Stomach (tissue), 8 donors: ENCODE measurements at regions not wholly inside any gene's neighbourhood (a gene's known extent, or its start where the extent isn't known, plus 50 kb on each side); places are given as distances from the start of the nearest gene placed in this dataset.
"Not testable (repeated sequence)": the region's sequence is repeated elsewhere in the genome, so short reads cannot be mapped to it uniquely, and the experiment has no call there.

Source experiments
- DNase-seq, 2 donors: peaks; one replicate each; pipeline versions ENCODE4 v3.0.0 to v3.0.0-alpha.2; 2013 to 2019
- H3K27ac ChIP-seq, 5 donors: fragments of 200-600 bp in 4 of 5; sonication (generic) in 4 of 5; one replicate each; pipeline ENCODE4 v1.5.1; 2013 to 2019; ENCODE audit warnings: mild to moderate bottlenecking in 1 of 5, moderate library complexity in 1 of 5
- H3K27me3 ChIP-seq, 3 donors: fragments of 200-600 bp; sonication (generic); one replicate each; pipeline ENCODE4 v1.5.1; 2017 to 2019; ENCODE audit warnings: mixed run types in 1 of 3
- H3K36me3 ChIP-seq, 4 donors: fragments of 200-600 bp; sonication (generic); 1 replicate in 3 of 4; 2 replicates in 1 of 4; pipeline ENCODE4 v1.5.1; 2016 to 2019
- H3K4me1 ChIP-seq, 4 donors: fragments of 200-600 bp; sonication (generic); one replicate each; pipeline ENCODE4 v1.5.1; 2016 to 2019
- H3K4me3 ChIP-seq, 4 donors: fragments of 200-600 bp; sonication (generic) in 3 of 4; one replicate each; pipeline ENCODE4 v1.5.1; 2016 to 2019; ENCODE audit warnings: mild to moderate bottlenecking in 1 of 4
- H3K9me3 ChIP-seq, 4 donors: fragments of 200-600 bp; sonication (generic); one replicate each; pipeline ENCODE4 v1.5.1; 2016 to 2019
- CTCF ChIP-seq, 7 experiments: fragments of 450-650 bp in 4 of 7; fragments of 200-600 bp in 3 of 7; sonication (generic) in 3 of 7; IDR thresholded peaks; one replicate each; pipeline ENCODE4 v1.5.1; 2016 to 2019; ENCODE audit warnings: antibody characterized with exemption in 7 of 7, control low read depth in 2 of 7, mild to moderate bottlenecking in 1 of 7
- EP300 ChIP-seq: sonication (generic); formaldehyde crosslinking; IDR thresholded peaks from one replicate; pipeline ENCODE4 v1.6.1; 2017; ENCODE audit warnings: antibody characterized with exemption
- POLR2A ChIP-seq, 4 donors: fragments of 450-650 bp; IDR thresholded peaks; one replicate each; pipeline ENCODE4 v1.6.1; 2016; ENCODE audit warnings: antibody characterized with exemption in 4 of 4, control low read depth in 2 of 4, mild to moderate bottlenecking in 1 of 4, moderate library complexity in 1 of 4
- POLR2AphosphoS5 ChIP-seq, 3 donors: sonication (generic); formaldehyde crosslinking; IDR thresholded peaks; one replicate each; pipeline ENCODE4 v1.6.1; 2016; ENCODE audit warnings: antibody characterized with exemption in 3 of 3
- WGBS, 5 donors: extraction: QIAGEN DNeasy Blood & Tissue Kit in 3 of 5; methylation state at CpG; one replicate each; pipeline versions ENCODE4 v1.1.5 to v1.1.7; 2013 to 2018; 5-methylcytosine and 5-hydroxymethylcytosine counted together
- intact Hi-C: fragments of 100-400 bp; cut with DNase I; formaldehyde crosslinking; loops from one replicate; pipeline ENCODE4 v1.15.1; 2023; ENCODE audit warnings: low total_unique reads
- donor health status: healthy with polysubstance abuse.
- donor health status: Bipolar disorder and iron deficiency.
- donor health status: healthy.

GRCh38 chr7:46753662-46754061 is 828.2 kb downstream of the TNS3 start:
- no peaks in the 10 kb centered on the region for H3K27me3 ChIP-seq

GRCh38 chr7:46752881-46753366 is 829.0 kb downstream of the TNS3 start:
- H3K4me1 ChIP-seq, result peaks cover 0 to 8% (median 0%) of the 10 kb centered on the region in 4 donors
- DNase-seq, result no peak
- TF ChIP-seq CTCF (IDR thresholded peaks at IDR 0.05), result no peak
- no peak for TF ChIP-seq POLR2A (IDR thresholded peaks at IDR 0.05)
- TF ChIP-seq EP300, result no peak
- TF ChIP-seq POLR2AphosphoS5 (IDR thresholded peaks at IDR 0.05), result no peak
- H3K27ac ChIP-seq, result no peak overlapping the region
- intact Hi-C loops, result no loop called here
- H3K36me3 ChIP-seq, result no peaks in the 10 kb centered on the region
- 32 to 47% (median 45%) methylated on average over 3 of the region's 3 CpGs for WGBS, 5 donors
- no peaks in the 10 kb centered on the region for H3K27me3 ChIP-seq
- no peaks in the 10 kb centered on the region for H3K9me3 ChIP-seq
- no peak overlapping the region for H3K4me3 ChIP-seq

More at GRCh38 chr7:46753662-46754061, 828.2 kb downstream of the TNS3 start:
- DNase-seq, result no peak
- intact Hi-C loops, result no loop called here
- TF ChIP-seq EP300 (no peak), CTCF (IDR thresholded peaks at IDR 0.05) (no peak), POLR2AphosphoS5 (IDR thresholded peaks at IDR 0.05) (no peak), POLR2A (IDR thresholded peaks at IDR 0.05) (no peak)
- Histone ChIP-seq H3K4me3 (no peak overlapping the region), H3K9me3 (no peaks in the 10 kb centered on the region), H3K4me1 (peaks cover 0 to 8% (median 0%) of the 10 kb centered on the region in 4 donors), H3K27ac (no peak overlapping the region), H3K36me3 (no peaks in the 10 kb centered on the region)
- WGBS, 5 donors, result 81 to 92% (median 90%) methylated on average over 2 of the region's 2 CpGs

- H3K27ac ChIP-seq, H3K4me1 ChIP-seq, DNase-seq, H3K36me3 ChIP-seq, H3K9me3 ChIP-seq, intact Hi-C loops, H3K4me3 ChIP-seq, H3K27me3 ChIP-seq: not testable (repeated sequence)
- 86 to 93% (median 89%) methylated on average over 11 of the region's 11 CpGs for WGBS, 5 donors
Measured at GRCh38 chr7:46751927-46752723, 829.8 kb downstream of the TNS3 start.

GRCh38 chr7:46751471-46751870 is 830.4 kb upstream of the IGFBP3 start:
- Histone ChIP-seq H3K4me1 (peaks cover 0 to 8% (median 0%) of the 10 kb centered on the region in 4 donors), H3K27ac (no peak overlapping the region), H3K9me3 (no peaks in the 10 kb centered on the region), H3K27me3 (no peaks in the 10 kb centered on the region), H3K4me3 (no peak overlapping the region), H3K36me3 (no peaks in the 10 kb centered on the region)
- no peak for DNase-seq
- intact Hi-C loops, result no loop called here
- WGBS, 5 donors, result 81 to 95% (median 92%) methylated on average over 4 of the region's 4 CpGs
- TF ChIP-seq POLR2A (IDR thresholded peaks at IDR 0.05) (no peak), POLR2AphosphoS5 (IDR thresholded peaks at IDR 0.05) (no peak), EP300 (no peak), CTCF (IDR thresholded peaks at IDR 0.05) (no peak)

- TF ChIP-seq POLR2A (IDR thresholded peaks at IDR 0.05), result no peak
- TF ChIP-seq CTCF (IDR thresholded peaks at IDR 0.05), result no peak
- no peak for TF ChIP-seq POLR2AphosphoS5 (IDR thresholded peaks at IDR 0.05)
- TF ChIP-seq EP300, result no peak
- intact Hi-C loops, result no loop called here
- peak in 1 of 2 donors; percentile 12 for DNase-seq
- H3K9me3 ChIP-seq, result no peaks in the 10 kb centered on the region
- H3K4me1 ChIP-seq, result peaks cover 0 to 8% (median 0%) of the 10 kb centered on the region in 4 donors
- 72 to 88% (median 87%) methylated on average over 4 of the region's 4 CpGs for WGBS, 5 donors
- no peak overlapping the region for H3K4me3 ChIP-seq
- no peak overlapping the region for H3K27ac ChIP-seq
- no peaks in the 10 kb centered on the region for H3K27me3 ChIP-seq
- H3K36me3 ChIP-seq, result no peaks in the 10 kb centered on the region
Measured at GRCh38 chr7:46750321-46750865, 829.3 kb upstream of the IGFBP3 start.
